OCI-LY7 (cell line): ENCODE measurements at regions not wholly inside any gene's neighbourhood (a gene's known extent, or its start where the extent isn't known, plus 50 kb on each side); places are given as distances from the start of the nearest gene placed in this dataset.

Source experiments
- BruUV-seq: library from RNA; stranded (reverse); fragments of 400-500 nt; replicated peaks from 2 replicates; lab custom pipeline; 2021; lab: Mats Ljungman, UMichigan
- CTCF ChIA-PET: fragments of 300-600 bp; sonication (Branson Sonifier 250); formaldehyde crosslinking; loops from one replicate; lab custom pipeline; 2022; ENCODE audit warnings: antibody characterized with exemption; ENCODE audit not compliant: unreplicated experiment; lab: Charles Lee
- POLR2A ChIA-PET: fragments of 300-600 bp; sonication (Branson Sonifier 250); formaldehyde crosslinking; loops from one replicate; lab custom pipeline; 2022; ENCODE audit warnings: antibody characterized with exemption; lab: Charles Lee
- DNase-seq: peaks from one replicate; pipeline ENCODE4 v3.0.0-alpha.2; 2015; ENCODE audit warnings: low spot score
- H2AFZ ChIP-seq: fragments of 200-600 bp; sonication (generic), shearing (Covaris generic); 2 replicates; pipeline ENCODE4 v1.6.1; 2014; ENCODE audit warnings: mild to moderate bottlenecking, antibody characterized with exemption, low read length, moderate library complexity
- H3K27ac ChIP-seq: fragments of 200-600 bp; sonication (generic); 2 replicates; pipeline ENCODE4 v1.5.1; 2014; ENCODE audit warnings: mixed run types, low read depth, mild to moderate bottlenecking, moderate library complexity, low read length, inconsistent platforms; ENCODE audit not compliant: poor library complexity, severe bottlenecking
- H3K36me3 ChIP-seq: fragments of 200-600 bp; sonication (generic); 2 replicates; pipeline ENCODE4 v1.6.1; 2014; ENCODE audit warnings: mild to moderate bottlenecking, antibody characterized with exemption, low read length, moderate library complexity, mixed read lengths; ENCODE audit not compliant: insufficient read depth
- H3K4me1 ChIP-seq: fragments of 200-600 bp; sonication (generic); 2 replicates; pipeline ENCODE4 v1.5.1; 2014; ENCODE audit warnings: mild to moderate bottlenecking, low read length; ENCODE audit not compliant: insufficient read depth, poor library complexity, severe bottlenecking
- H3K4me2 ChIP-seq: fragments of 200-600 bp; sonication (generic); 2 replicates; pipeline ENCODE4 v1.6.1; 2014; ENCODE audit warnings: mild to moderate bottlenecking, low read length
- H3K4me3 ChIP-seq: fragments of 200-600 bp; sonication (generic); 2 replicates; pipeline ENCODE4 v1.5.1; 2014; ENCODE audit warnings: mild to moderate bottlenecking, low read depth, low read length; ENCODE audit not compliant: poor library complexity, severe bottlenecking
- H3K79me2 ChIP-seq: fragments of 200-600 bp; sonication (generic); 2 replicates; pipeline ENCODE4 v1.6.1; 2016; ENCODE audit warnings: low read depth, mild to moderate bottlenecking, low read length, moderate library complexity, mixed read lengths; ENCODE audit not compliant: insufficient read depth
- H3K9me2 ChIP-seq: fragments of 200-600 bp; sonication (generic); 2 replicates; pipeline ENCODE4 v1.6.1; 2016; ENCODE audit warnings: mild to moderate bottlenecking, low read length, mixed read lengths; ENCODE audit not compliant: insufficient read depth
- H3K9me3 ChIP-seq: fragments of 200-600 bp; sonication (generic); 2 replicates; pipeline ENCODE4 v1.6.1; 2014; ENCODE audit warnings: mild to moderate bottlenecking, mixed run types, low read length, mixed read lengths
- H4K20me1 ChIP-seq: fragments of 200-600 bp; sonication (generic); 2 replicates; pipeline ENCODE4 v1.6.1; 2014; ENCODE audit warnings: mild to moderate bottlenecking, antibody characterized with exemption, low read length, moderate library complexity, mixed read lengths; ENCODE audit not compliant: insufficient read depth
- CTCF ChIP-seq: fragments of 200-600 bp; sonication (generic); conservative IDR thresholded peaks from 2 replicates; pipeline ENCODE4 v1.5.1; 2014; ENCODE audit warnings: mild to moderate bottlenecking, antibody characterized with exemption, low read length, moderate library complexity, mixed read lengths
- EZH2phosphoT487 ChIP-seq: fragments of 200-600 bp; sonication (generic); IDR thresholded peaks from 2 replicates; pipeline ENCODE4 v1.6.1; 2018; ENCODE audit warnings: low read depth, borderline replicate concordance, mild to moderate bottlenecking, mixed run types, antibody characterized with exemption, low read length, moderate library complexity, mixed read lengths
- intact Hi-C: fragments of 100-400 bp; cut with micrococcal nuclease; formaldehyde crosslinking; loops from one replicate; pipeline ENCODE4 v1.10.0; 2022; ENCODE audit not compliant: unreplicated experiment

GRCh38 chr2:15760232-15760910 lies 168.7 kb downstream of the DDX1 start:
- H3K79me2 ChIP-seq: no peaks in the 10 kb centered on the region
- no peaks in the 10 kb centered on the region for H3K4me1 ChIP-seq
- intact Hi-C loops: no loop called here
- DNase-seq: no peak
- H3K4me2 ChIP-seq: no peak overlapping the region
- CTCF ChIA-PET: no interaction called here
- no peak overlapping the region for H3K4me3 ChIP-seq
- no TSS peak for BruUV-seq
- POLR2A ChIA-PET: no interaction called here
- H4K20me1 ChIP-seq: no peaks in the 10 kb centered on the region
- TF ChIP-seq EZH2phosphoT487 (no peak), CTCF (no peak)
- H3K9me3 ChIP-seq: no peaks in the 10 kb centered on the region
- no peaks in the 10 kb centered on the region for H3K36me3 ChIP-seq
- H2AFZ ChIP-seq: no peak overlapping the region
- H3K9me2 ChIP-seq: no peaks in the 10 kb centered on the region
- H3K27ac ChIP-seq: no peak overlapping the region

GRCh38 chr2:15761056-15761455 lies 169.4 kb downstream of the DDX1 start:
- Histone ChIP-seq H3K4me3 (no peak overlapping the region), H3K27ac (no peak overlapping the region), H4K20me1 (no peaks in the 10 kb centered on the region), H3K9me3 (no peaks in the 10 kb centered on the region), H3K4me2 (no peak overlapping the region), H3K36me3 (no peaks in the 10 kb centered on the region), H3K9me2 (no peaks in the 10 kb centered on the region), H3K79me2 (no peaks in the 10 kb centered on the region), H3K4me1 (no peaks in the 10 kb centered on the region), H2AFZ (no peak overlapping the region)
- TF ChIP-seq CTCF: no peak
- no peak for TF ChIP-seq EZH2phosphoT487
- no peak for DNase-seq
- intact Hi-C loops: no loop called here
- POLR2A ChIA-PET: no interaction called here
- CTCF ChIA-PET: no interaction called here
- BruUV-seq: no TSS peak

GRCh38 chr2:15761910-15762309 lies 170.2 kb downstream of the DDX1 start:
- Histone ChIP-seq H3K4me3 (no peak overlapping the region), H2AFZ (no peak overlapping the region), H4K20me1 (no peaks in the 10 kb centered on the region), H3K27ac (no peak overlapping the region), H3K9me3 (no peaks in the 10 kb centered on the region), H3K4me2 (no peak overlapping the region), H3K9me2 (no peaks in the 10 kb centered on the region), H3K36me3 (no peaks in the 10 kb centered on the region), H3K79me2 (no peaks in the 10 kb centered on the region), H3K4me1 (no peaks in the 10 kb centered on the region)
- intact Hi-C loops: no loop called here
- ChIA-PET POLR2A (no interaction called here), CTCF (no interaction called here)
- no TSS peak for BruUV-seq
- no peak for DNase-seq
- TF ChIP-seq EZH2phosphoT487 (no peak), CTCF (no peak)
